Loucy (cell line): ENCODE measurements at regions not wholly inside any gene's neighbourhood (a gene's known extent, or its start where the extent isn't known, plus 50 kb on each side); places are given as distances from the start of the nearest gene placed in this dataset.

Source experiments
- H2AFZ ChIP-seq: fragments of 200-600 bp; sonication (generic); 2 replicates; pipeline ENCODE4 v1.6.0; 2016; ENCODE audit warnings: antibody characterized with exemption, mild to moderate bottlenecking, low read length, moderate library complexity
- H3F3A ChIP-seq: fragments of 200-600 bp; 2 replicates; pipeline ENCODE4 v1.6.0; 2016; ENCODE audit warnings: antibody characterized with exemption, low read depth, mild to moderate bottlenecking
- H3K27me3 ChIP-seq: fragments of 200-600 bp; sonication (generic); 2 replicates; pipeline ENCODE4 v1.6.1; 2014; ENCODE audit warnings: low read length, mild to moderate bottlenecking; ENCODE audit not compliant: insufficient read depth, poor library complexity, severe bottlenecking
- H3K36me3 ChIP-seq: fragments of 200-600 bp; sonication (generic); 2 replicates; pipeline ENCODE4 v1.6.1; 2016; ENCODE audit warnings: low read length; ENCODE audit not compliant: insufficient read depth
- H3K4me1 ChIP-seq: fragments of 200-600 bp; sonication (generic); 2 replicates; pipeline ENCODE4 v1.5.1; 2014; ENCODE audit warnings: low read length, mild to moderate bottlenecking; ENCODE audit not compliant: insufficient read depth, poor library complexity, severe bottlenecking
- H3K4me2 ChIP-seq: fragments of 200-600 bp; sonication (generic); 2 replicates; pipeline ENCODE4 v1.6.0; 2014; ENCODE audit warnings: antibody characterized with exemption, low read length, low read depth, mild to moderate bottlenecking; ENCODE audit not compliant: poor library complexity, severe bottlenecking
- H3K4me3 ChIP-seq: fragments of 200-600 bp; sonication (generic); 2 replicates; pipeline ENCODE4 v1.5.1; 2014; ENCODE audit warnings: low read length, mild to moderate bottlenecking, mixed read lengths; ENCODE audit not compliant: poor library complexity, severe bottlenecking
- H3K79me2 ChIP-seq: fragments of 200-600 bp; sonication (generic); 2 replicates; pipeline ENCODE4 v1.6.1; 2014; ENCODE audit warnings: low read length; ENCODE audit not compliant: insufficient read depth
- H3K9ac ChIP-seq: fragments of 200-600 bp; sonication (generic); 2 replicates; pipeline ENCODE4 v1.6.0; 2014; ENCODE audit warnings: mild to moderate bottlenecking, low read depth, low read length, moderate library complexity; ENCODE audit not compliant: poor library complexity, severe bottlenecking
- H3K9me2 ChIP-seq: fragments of 200-600 bp; sonication (generic); replicated peaks from 2 replicates; pipeline ENCODE4 v1.6.1; 2016; ENCODE audit warnings: low read depth, low read length, mixed read lengths
- H3K9me3 ChIP-seq: fragments of 200-600 bp; sonication (generic); 2 replicates; pipeline ENCODE4 v1.6.1; 2014; ENCODE audit warnings: mild to moderate bottlenecking, antibody characterized with exemption, low read length, low read depth; ENCODE audit not compliant: insufficient read depth
- H4K20me1 ChIP-seq: fragments of 200-600 bp; sonication (generic); 2 replicates; pipeline ENCODE4 v1.6.0; 2014; ENCODE audit warnings: antibody characterized with exemption, low read length, mild to moderate bottlenecking; ENCODE audit not compliant: insufficient read depth, poor library complexity, severe bottlenecking
- EZH2phosphoT487 ChIP-seq: fragments of 200-600 bp; IDR thresholded peaks from 2 replicates; pipeline ENCODE4 v1.6.1; 2018; ENCODE audit warnings: antibody characterized with exemption, mild to moderate bottlenecking, moderate library complexity, borderline replicate concordance
- TF ChIP-seq, protein P1 (sequence below): fragments of 200-600 bp; sonication (generic); conservative IDR thresholded peaks from 2 replicates; pipeline ENCODE4 v1.5.1; 2014; ENCODE audit warnings: mild to moderate bottlenecking, antibody characterized with exemption, low read length

GRCh38 chr12:46958599-46959290 lies 120.7 kb upstream of the PCED1B start:
- Histone ChIP-seq H3K36me3 (no peaks in the 10 kb centered on the region), H3K4me1 (no peaks in the 10 kb centered on the region), H3K79me2 (no peaks in the 10 kb centered on the region), H3K27me3 (no peaks in the 10 kb centered on the region), H3K9me2 (no peaks in the 10 kb centered on the region), H4K20me1 (no peaks in the 10 kb centered on the region), H3K9ac (no peak overlapping the region), H3K4me2 (no peak overlapping the region), H3F3A (no peaks in the 10 kb centered on the region), H2AFZ (no peak overlapping the region), H3K9me3 (no peaks in the 10 kb centered on the region), H3K4me3 (no peak overlapping the region)
- no peak for TF ChIP-seq EZH2phosphoT487
- TF ChIP-seq, protein P1, sequence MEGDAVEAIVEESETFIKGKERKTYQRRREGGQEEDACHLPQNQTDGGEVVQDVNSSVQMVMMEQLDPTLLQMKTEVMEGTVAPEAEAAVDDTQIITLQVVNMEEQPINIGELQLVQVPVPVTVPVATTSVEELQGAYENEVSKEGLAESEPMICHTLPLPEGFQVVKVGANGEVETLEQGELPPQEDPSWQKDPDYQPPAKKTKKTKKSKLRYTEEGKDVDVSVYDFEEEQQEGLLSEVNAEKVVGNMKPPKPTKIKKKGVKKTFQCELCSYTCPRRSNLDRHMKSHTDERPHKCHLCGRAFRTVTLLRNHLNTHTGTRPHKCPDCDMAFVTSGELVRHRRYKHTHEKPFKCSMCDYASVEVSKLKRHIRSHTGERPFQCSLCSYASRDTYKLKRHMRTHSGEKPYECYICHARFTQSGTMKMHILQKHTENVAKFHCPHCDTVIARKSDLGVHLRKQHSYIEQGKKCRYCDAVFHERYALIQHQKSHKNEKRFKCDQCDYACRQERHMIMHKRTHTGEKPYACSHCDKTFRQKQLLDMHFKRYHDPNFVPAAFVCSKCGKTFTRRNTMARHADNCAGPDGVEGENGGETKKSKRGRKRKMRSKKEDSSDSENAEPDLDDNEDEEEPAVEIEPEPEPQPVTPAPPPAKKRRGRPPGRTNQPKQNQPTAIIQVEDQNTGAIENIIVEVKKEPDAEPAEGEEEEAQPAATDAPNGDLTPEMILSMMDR = no peak

- H3K9ac ChIP-seq = no peak overlapping the region
- no peak overlapping the region for H2AFZ ChIP-seq
- H3K27me3 ChIP-seq = no peaks in the 10 kb centered on the region
- H3K36me3 ChIP-seq = no peaks in the 10 kb centered on the region
- no peaks in the 10 kb centered on the region for H3K9me2 ChIP-seq
- no peaks in the 10 kb centered on the region for H3K79me2 ChIP-seq
- no peaks in the 10 kb centered on the region for H3K9me3 ChIP-seq
- no peak for TF ChIP-seq EZH2phosphoT487
- TF ChIP-seq, protein P1 = no peak
- no peak overlapping the region for H3K4me2 ChIP-seq
- no peaks in the 10 kb centered on the region for H4K20me1 ChIP-seq
- no peak overlapping the region for H3K4me3 ChIP-seq
- H3F3A ChIP-seq = no peaks in the 10 kb centered on the region
- no peaks in the 10 kb centered on the region for H3K4me1 ChIP-seq
These were observed 119.9 kb upstream of the PCED1B start for GRCh38 chr12:46959502-46959901.

DNA sequence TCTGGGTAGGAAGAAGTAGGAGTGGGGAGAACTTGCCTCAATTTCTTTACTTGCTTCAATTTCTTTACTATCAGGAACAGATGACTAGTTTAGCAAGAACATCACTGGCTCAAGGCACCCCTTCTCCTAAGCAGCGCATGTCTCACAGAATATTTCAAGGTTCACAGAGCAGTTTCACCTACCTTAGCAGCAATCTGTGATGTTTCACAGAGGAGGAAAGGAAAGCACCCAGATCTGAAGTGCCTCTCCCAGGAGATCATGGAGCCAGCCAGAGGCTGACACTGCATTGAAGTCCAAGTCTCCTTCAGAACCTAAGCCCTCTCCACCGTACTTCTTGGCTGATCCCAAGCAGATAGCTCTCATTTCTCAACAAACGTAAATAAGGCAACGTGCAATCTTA lies 118.7 kb upstream of the PCED1B start:
- Histone ChIP-seq H3F3A (no peaks in the 10 kb centered on the region), H3K9me3 (no peaks in the 10 kb centered on the region), H3K4me2 (no peak overlapping the region), H3K9ac (no peak overlapping the region), H2AFZ (no peak overlapping the region), H3K27me3 (no peaks in the 10 kb centered on the region), H3K4me3 (no peak overlapping the region), H3K9me2 (no peaks in the 10 kb centered on the region), H3K4me1 (no peaks in the 10 kb centered on the region), H3K79me2 (no peaks in the 10 kb centered on the region), H3K36me3 (no peaks in the 10 kb centered on the region), H4K20me1 (no peaks in the 10 kb centered on the region)
- TF ChIP-seq EZH2phosphoT487 = no peak
- TF ChIP-seq, protein P1 = no peak
